ENCODE measurements at regions not wholly inside any gene's neighbourhood (a gene's known extent, or its start where the extent isn't known, plus 50 kb on each side); places are given as distances from the start of the nearest gene placed in this dataset.

- Mint-ChIP-seq H3K36me3 (ENCODE audit: low read depth) (no peaks in the 10 kb centered on the region), H3K27ac (no peak overlapping the region), H3K9me3 (no peaks in the 10 kb centered on the region), H3K4me1 (peaks cover 23% of the 10 kb centered on the region), H3K4me3 (no peak overlapping the region), H3K27me3 (ENCODE audit: low read depth, poor library complexity) (peaks cover 53% of the 10 kb centered on the region)
- no peak for TF ChIP-seq CTCF (IDR thresholded peaks at IDR 0.05)
- peak; percentile 88 for DNase-seq
These were observed 55.8 kb downstream of the NAV1 start for GRCh38 chr1:201594575-201595245.

- Mint-ChIP-seq H3K9me3 (no peaks in the 10 kb centered on the region), H3K27me3 (ENCODE audit: low read depth, poor library complexity) (peaks cover 54% of the 10 kb centered on the region), H3K4me3 (no peak overlapping the region), H3K4me1 (peaks cover 30% of the 10 kb centered on the region), H3K36me3 (ENCODE audit: low read depth) (no peaks in the 10 kb centered on the region), H3K27ac (no peak overlapping the region)
- TF ChIP-seq CTCF (IDR thresholded peaks at IDR 0.05): no peak
- DNase-seq: no peak
These were observed 56.5 kb downstream of the NAV1 start for GRCh38 chr1:201595381-201595780.

GRCh38 chr1:201596101-201596868 is 57.4 kb downstream of the NAV1 start:
- no peak for TF ChIP-seq CTCF (IDR thresholded peaks at IDR 0.05)
- H3K27ac Mint-ChIP-seq: no peak overlapping the region
- peaks cover 30% of the 10 kb centered on the region for H3K4me1 Mint-ChIP-seq
- no peaks in the 10 kb centered on the region for H3K9me3 Mint-ChIP-seq
- no peak overlapping the region for H3K4me3 Mint-ChIP-seq
- H3K36me3 Mint-ChIP-seq (ENCODE audit: low read depth): no peaks in the 10 kb centered on the region
- peaks cover 56% of the 10 kb centered on the region for H3K27me3 Mint-ChIP-seq (ENCODE audit: low read depth, poor library complexity)
- DNase-seq: no peak

- Mint-ChIP-seq H3K4me3 (no peak overlapping the region), H3K9me3 (no peaks in the 10 kb centered on the region), H3K27me3 (ENCODE audit: low read depth, poor library complexity) (peaks cover 52% of the 10 kb centered on the region), H3K36me3 (ENCODE audit: low read depth) (no peaks in the 10 kb centered on the region), H3K27ac (no peak overlapping the region), H3K4me1 (peaks cover 26% of the 10 kb centered on the region)
- no peak for TF ChIP-seq CTCF (IDR thresholded peaks at IDR 0.05)
- DNase-seq: no peak
These were observed 58.8 kb downstream of the NAV1 start for GRCh38 chr1:201597551-201598230.

- no peak overlapping the region for H3K4me3 Mint-ChIP-seq
- H3K4me1 Mint-ChIP-seq: peaks cover 19% of the 10 kb centered on the region
- no peak overlapping the region for H3K27ac Mint-ChIP-seq
These were observed 59.5 kb downstream of the NAV1 start for GRCh38 chr1:201598396-201598795.

More at GRCh38 chr1:201598396-201598795, 59.5 kb downstream of the NAV1 start:
- Mint-ChIP-seq H3K9me3 (no peaks in the 10 kb centered on the region), H3K27me3 (ENCODE audit: low read depth, poor library complexity) (peaks cover 48% of the 10 kb centered on the region), H3K36me3 (ENCODE audit: low read depth) (no peaks in the 10 kb centered on the region)
- no peak for TF ChIP-seq CTCF (IDR thresholded peaks at IDR 0.05)
- no peak for DNase-seq

Measured in nephron progenitor cell (in vitro differentiated cells).